ENCODE measurements at regions not wholly inside any gene's neighbourhood (a gene's known extent, or its start where the extent isn't known, plus 50 kb on each side); places are given as distances from the start of the nearest gene placed in this dataset.

DNA sequence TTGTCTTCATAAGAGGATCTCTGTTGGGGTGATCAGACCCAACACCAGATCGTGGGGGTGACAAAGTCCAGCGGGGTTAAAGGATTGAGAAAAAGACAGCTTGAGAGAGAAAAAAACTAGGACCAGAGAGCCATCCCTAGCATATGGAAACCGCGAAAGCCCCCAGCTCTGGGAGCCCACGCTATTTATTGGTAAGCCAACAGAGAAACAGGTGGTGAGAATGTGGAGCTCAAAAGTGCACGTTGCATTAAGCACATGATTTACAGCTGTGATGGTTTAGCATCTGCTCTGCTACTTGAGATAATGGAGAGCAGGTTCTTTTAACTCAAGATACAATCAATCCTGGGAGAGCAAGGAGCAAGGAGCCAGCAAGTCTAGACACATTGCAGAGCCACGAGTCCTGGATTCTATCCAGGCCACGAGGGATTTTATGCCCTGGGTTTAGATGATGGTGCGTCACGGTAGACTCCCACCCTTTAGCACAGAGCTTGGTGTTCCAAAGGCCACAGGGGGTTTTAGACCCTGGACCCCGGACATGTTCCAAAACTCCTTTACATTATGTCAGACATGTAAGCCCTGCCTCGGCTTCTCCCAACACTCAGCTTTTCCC, 755.2 kb upstream of the SORCS1 start:
- TF ChIP-seq HNF4A (conservative IDR thresholded peaks at IDR 0.05) (no peak), GABPA (IDR thresholded peaks at IDR 0.05 in 1 of 2, conservative IDR thresholded peaks at IDR 0.05 in 1 of 2) (no peak), RXRA (IDR thresholded peaks at IDR 0.05) (no peak), RAD21 (IDR thresholded peaks at IDR 0.05) (no peak), YY1 (IDR thresholded peaks at IDR 0.05) (no peak), SP1 (IDR thresholded peaks at IDR 0.05) (no peak), ZBTB33 (IDR thresholded peaks at IDR 0.05) (no peak), HNF4G (IDR thresholded peaks at IDR 0.05) (no peak), EGR1 (IDR thresholded peaks at IDR 0.05; ENCODE audit: low read depth in 2 of 2) (no peak), TAF1 (conservative IDR thresholded peaks at IDR 0.05) (no peak), JUND (IDR thresholded peaks at IDR 0.05) (no peak)
- TF ChIP-seq, protein P1, sequence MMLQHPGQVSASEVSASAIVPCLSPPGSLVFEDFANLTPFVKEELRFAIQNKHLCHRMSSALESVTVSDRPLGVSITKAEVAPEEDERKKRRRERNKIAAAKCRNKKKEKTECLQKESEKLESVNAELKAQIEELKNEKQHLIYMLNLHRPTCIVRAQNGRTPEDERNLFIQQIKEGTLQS (IDR thresholded peaks at IDR 0.05) = no peak
- TF ChIP-seq, protein P2, sequence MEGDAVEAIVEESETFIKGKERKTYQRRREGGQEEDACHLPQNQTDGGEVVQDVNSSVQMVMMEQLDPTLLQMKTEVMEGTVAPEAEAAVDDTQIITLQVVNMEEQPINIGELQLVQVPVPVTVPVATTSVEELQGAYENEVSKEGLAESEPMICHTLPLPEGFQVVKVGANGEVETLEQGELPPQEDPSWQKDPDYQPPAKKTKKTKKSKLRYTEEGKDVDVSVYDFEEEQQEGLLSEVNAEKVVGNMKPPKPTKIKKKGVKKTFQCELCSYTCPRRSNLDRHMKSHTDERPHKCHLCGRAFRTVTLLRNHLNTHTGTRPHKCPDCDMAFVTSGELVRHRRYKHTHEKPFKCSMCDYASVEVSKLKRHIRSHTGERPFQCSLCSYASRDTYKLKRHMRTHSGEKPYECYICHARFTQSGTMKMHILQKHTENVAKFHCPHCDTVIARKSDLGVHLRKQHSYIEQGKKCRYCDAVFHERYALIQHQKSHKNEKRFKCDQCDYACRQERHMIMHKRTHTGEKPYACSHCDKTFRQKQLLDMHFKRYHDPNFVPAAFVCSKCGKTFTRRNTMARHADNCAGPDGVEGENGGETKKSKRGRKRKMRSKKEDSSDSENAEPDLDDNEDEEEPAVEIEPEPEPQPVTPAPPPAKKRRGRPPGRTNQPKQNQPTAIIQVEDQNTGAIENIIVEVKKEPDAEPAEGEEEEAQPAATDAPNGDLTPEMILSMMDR (IDR thresholded peaks at IDR 0.05; ENCODE audit: low read depth, low read length, missing input control) = no peak
- no peak overlapping the region for H3K4me3 ChIP-seq (ENCODE audit: low read depth in 1 of 3, low read length in 3 of 3)
- DNase-seq (ENCODE audit: low spot score) = no peak
- H3K27ac ChIP-seq (ENCODE audit: low read depth in 1 of 2, low read length in 2 of 2) = no peak overlapping the region
- H3K27me3 ChIP-seq (ENCODE audit: control insufficient read depth in 4 of 4, insufficient read depth in 4 of 4, low read length in 3 of 4) = no peaks in the 10 kb centered on the region
- 77% methylated on average over 12 of the region's 12 CpGs for WGBS
- peaks cover 0 to 3% (median 0%) of the 10 kb centered on the region in 4 donors for H3K4me1 ChIP-seq (ENCODE audit: control insufficient read depth in 4 of 4, insufficient read depth in 4 of 4, low read length in 3 of 4)
- H3K9ac ChIP-seq (ENCODE audit: low read depth in 1 of 2, low read length in 2 of 2) = no peak overlapping the region
- peaks cover 0 to 2% (median 0%) of the 10 kb centered on the region in 4 donors for H3K9me3 ChIP-seq (ENCODE audit: control insufficient read depth in 4 of 4, low read length in 3 of 4)
- no peaks in the 10 kb centered on the region for H3K36me3 ChIP-seq (ENCODE audit: control insufficient read depth in 4 of 4, insufficient read depth in 3 of 4, low read depth in 1 of 4, low read length in 3 of 4)

DNA sequence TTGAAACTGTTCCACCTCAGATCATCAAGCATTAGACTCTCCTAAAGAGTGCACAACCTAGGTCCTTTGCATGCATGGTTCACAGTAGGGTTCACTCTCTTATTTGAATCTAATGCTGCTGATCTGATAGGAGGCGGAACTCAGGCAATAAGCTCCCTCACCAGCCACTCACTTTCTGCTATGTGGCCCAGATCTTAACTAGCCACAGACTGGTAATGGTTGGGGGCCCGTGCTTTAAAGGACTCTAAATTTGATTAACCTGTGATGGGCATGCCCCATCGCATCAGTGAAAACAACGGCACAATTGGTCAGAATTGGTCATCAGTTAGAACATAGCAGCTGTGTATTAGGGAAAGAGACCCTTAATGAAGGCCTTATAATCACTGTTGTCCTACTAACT, 753.7 kb upstream of the SORCS1 start:
- WGBS = 86% methylated on average over 4 of the region's 4 CpGs
- DNase-seq (ENCODE audit: low spot score) = no peak
- TF ChIP-seq HNF4G (IDR thresholded peaks at IDR 0.05) (no peak), RXRA (IDR thresholded peaks at IDR 0.05) (no peak), HNF4A (conservative IDR thresholded peaks at IDR 0.05) (no peak), ZBTB33 (IDR thresholded peaks at IDR 0.05) (no peak)
- H3K4me1 ChIP-seq (ENCODE audit: control insufficient read depth in 4 of 4, insufficient read depth in 4 of 4, low read length in 3 of 4) = peaks cover 0 to 3% (median 0%) of the 10 kb centered on the region in 4 donors
- no peak overlapping the region for H3K4me3 ChIP-seq (ENCODE audit: low read depth in 1 of 3, low read length in 3 of 3)
- peaks cover 0 to 3% (median 1%) of the 10 kb centered on the region in 4 donors for H3K27me3 ChIP-seq (ENCODE audit: control insufficient read depth in 4 of 4, insufficient read depth in 4 of 4, low read length in 3 of 4)
- no peak overlapping the region for H3K9ac ChIP-seq (ENCODE audit: low read depth in 1 of 2, low read length in 2 of 2)
- H3K9me3 ChIP-seq (ENCODE audit: control insufficient read depth in 4 of 4, low read length in 3 of 4) = peaks cover 0 to 2% (median under 1%) of the 10 kb centered on the region in 4 donors
- no peaks in the 10 kb centered on the region for H3K36me3 ChIP-seq (ENCODE audit: control insufficient read depth in 4 of 4, insufficient read depth in 3 of 4, low read depth in 1 of 4, low read length in 3 of 4)
- no peak overlapping the region for H3K27ac ChIP-seq (ENCODE audit: low read depth in 1 of 2, low read length in 2 of 2)

All from liver (tissue), 8 donors.